ENCODE measurements at regions not wholly inside any gene's neighbourhood (a gene's known extent, or its start where the extent isn't known, plus 50 kb on each side); places are given as distances from the start of the nearest gene placed in this dataset.
"Not testable (repeated sequence)": the region's sequence is repeated elsewhere in the genome, so short reads cannot be mapped to it uniquely, and the experiment has no call there.

DNA sequence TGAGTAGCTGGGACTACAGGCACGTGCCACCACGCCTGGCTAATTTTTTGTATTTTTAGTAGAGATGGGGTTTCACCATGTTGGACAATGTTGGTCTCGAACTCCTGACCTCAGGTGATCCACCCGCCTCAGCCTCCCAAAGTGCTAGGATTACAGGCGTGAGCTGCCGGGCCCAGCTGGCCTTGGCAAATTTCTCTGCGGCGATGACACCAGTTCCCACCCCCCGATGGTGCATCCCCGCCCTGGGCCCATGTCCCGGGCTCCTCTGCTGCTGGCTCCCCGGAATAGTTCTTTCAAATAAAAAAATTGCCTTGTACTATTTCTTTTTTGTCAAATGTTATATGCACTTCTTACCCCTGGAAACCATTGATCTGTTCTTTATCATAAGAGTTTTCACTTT, 171.5 kb upstream of the SPHKAP start:
- not testable (repeated sequence) for H3K4me3 ChIP-seq (ENCODE audit: low read length); H3K4me1 ChIP-seq (ENCODE audit: control insufficient read depth, insufficient read depth, low read length); H3K27ac ChIP-seq (ENCODE audit: low read depth, low read length); H3K36me3 ChIP-seq (ENCODE audit: control insufficient read depth, insufficient read depth, low read length); H3K9ac ChIP-seq (ENCODE audit: low read length); H3K27me3 ChIP-seq (ENCODE audit: control insufficient read depth, insufficient read depth, low read length)

DNA sequence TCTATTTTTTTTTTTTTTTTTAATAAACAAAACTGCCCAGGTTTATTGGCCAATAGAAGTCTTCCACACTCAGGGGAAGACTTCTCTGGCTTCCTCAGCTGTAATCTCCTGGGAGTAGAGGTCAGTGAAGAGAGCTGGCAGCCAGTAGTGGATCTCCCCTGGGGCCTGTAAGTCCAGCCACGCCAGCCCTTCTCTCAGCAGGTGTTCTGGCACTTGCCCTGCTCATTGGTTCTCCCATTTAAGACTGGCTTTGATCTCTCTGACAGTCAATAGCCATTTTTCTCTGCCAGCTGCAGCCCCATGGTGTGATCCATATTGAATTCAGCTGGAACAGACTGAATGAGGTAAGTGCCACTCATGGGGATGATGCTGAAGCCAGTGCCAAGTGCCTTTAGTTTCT, 170.6 kb upstream of the SPHKAP start:
- Histone ChIP-seq H3K4me3 (ENCODE audit: low read length) (no peak overlapping the region), H3K9ac (ENCODE audit: low read length) (no peak overlapping the region), H3K27ac (ENCODE audit: low read depth, low read length) (no peak overlapping the region), H3K27me3 (ENCODE audit: control insufficient read depth, insufficient read depth, low read length) (no peaks in the 10 kb centered on the region), H3K4me1 (ENCODE audit: control insufficient read depth, insufficient read depth, low read length) (no peaks in the 10 kb centered on the region), H3K36me3 (ENCODE audit: control insufficient read depth, insufficient read depth, low read length) (no peaks in the 10 kb centered on the region)

DNA sequence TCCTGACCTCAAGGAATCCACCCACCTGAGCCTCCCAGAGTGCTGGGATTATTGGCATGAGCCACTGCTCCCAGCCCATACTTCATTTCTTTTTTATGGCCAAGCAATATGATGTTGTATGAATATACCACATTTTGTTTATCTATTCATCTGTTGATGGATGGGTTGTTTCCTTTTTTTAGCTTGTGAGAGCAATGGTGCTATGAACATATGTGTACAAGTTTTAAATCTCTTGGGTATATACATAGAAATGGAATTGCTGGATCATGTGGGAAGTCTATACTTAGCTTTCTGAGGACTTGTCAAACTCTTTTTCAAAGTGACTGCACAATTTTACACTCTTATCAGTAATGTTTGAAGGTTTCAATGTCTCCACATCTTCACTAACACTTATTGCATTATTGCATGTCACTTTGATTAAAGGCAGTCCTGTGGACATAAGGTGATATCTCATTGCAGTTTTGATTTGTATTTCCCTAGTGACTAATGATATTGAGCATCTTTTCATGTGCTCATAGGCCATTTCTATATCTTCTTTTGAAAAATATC, 167.1 kb upstream of the SPHKAP start:
- H3K4me3 ChIP-seq (ENCODE audit: low read length): no peak overlapping the region
- H3K27me3 ChIP-seq (ENCODE audit: control insufficient read depth, insufficient read depth, low read length): no peaks in the 10 kb centered on the region
- no peaks in the 10 kb centered on the region for H3K4me1 ChIP-seq (ENCODE audit: control insufficient read depth, insufficient read depth, low read length)
- no peaks in the 10 kb centered on the region for H3K36me3 ChIP-seq (ENCODE audit: control insufficient read depth, insufficient read depth, low read length)
- no peak overlapping the region for H3K9ac ChIP-seq (ENCODE audit: low read length)
- H3K27ac ChIP-seq (ENCODE audit: low read depth, low read length): no peak overlapping the region

DNA sequence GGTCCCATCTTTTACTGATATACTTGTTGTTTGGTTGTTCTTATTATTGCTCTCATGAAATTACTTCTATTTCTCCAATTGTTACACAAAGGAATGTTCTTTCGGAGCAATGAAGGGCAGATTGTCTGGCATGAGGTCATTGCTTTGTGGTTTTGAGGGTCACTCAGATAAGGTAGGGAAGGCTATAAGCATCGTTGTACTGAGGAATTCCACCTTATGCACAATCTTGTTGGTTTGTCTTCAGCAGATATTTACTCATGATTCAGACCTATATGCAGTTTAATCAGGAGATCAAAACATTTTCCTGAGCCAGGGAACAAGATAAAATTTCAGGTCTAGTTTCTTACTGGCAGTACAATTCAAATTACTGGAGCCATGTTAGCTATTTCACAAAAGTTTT, 163.0 kb upstream of the SPHKAP start:
- no peaks in the 10 kb centered on the region for H3K4me1 ChIP-seq (ENCODE audit: control insufficient read depth, insufficient read depth, low read length)
- H3K27me3 ChIP-seq (ENCODE audit: control insufficient read depth, insufficient read depth, low read length): no peaks in the 10 kb centered on the region
- H3K27ac ChIP-seq (ENCODE audit: low read depth, low read length): no peak overlapping the region
- no peak overlapping the region for H3K4me3 ChIP-seq (ENCODE audit: low read length)
- H3K9ac ChIP-seq (ENCODE audit: low read length): no peak overlapping the region
- H3K36me3 ChIP-seq (ENCODE audit: control insufficient read depth, insufficient read depth, low read length): no peaks in the 10 kb centered on the region

DNA sequence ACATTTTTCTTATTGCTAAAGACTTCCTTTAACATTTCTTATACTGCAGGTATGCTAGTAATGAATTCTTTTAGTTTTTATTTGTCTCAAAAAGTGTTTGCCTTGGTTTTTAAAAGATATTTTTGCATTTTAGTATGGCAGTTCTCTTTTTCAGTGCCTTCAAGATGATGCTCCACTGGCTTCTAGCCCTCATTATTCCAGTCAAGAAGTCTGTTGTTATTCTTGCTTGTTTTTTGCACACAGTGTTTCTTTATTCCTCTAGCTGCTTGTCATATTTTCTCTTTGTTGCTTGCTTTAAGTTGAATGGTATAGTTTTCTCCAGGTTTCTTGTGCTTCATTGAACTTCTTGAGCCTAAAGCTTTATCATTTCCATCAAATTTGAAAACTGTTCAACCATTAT, 158.0 kb upstream of the SPHKAP start:
- no peaks in the 10 kb centered on the region for H3K4me1 ChIP-seq (ENCODE audit: control insufficient read depth, insufficient read depth, low read length)
- no peak overlapping the region for H3K27ac ChIP-seq (ENCODE audit: low read depth, low read length)
- no peaks in the 10 kb centered on the region for H3K36me3 ChIP-seq (ENCODE audit: control insufficient read depth, insufficient read depth, low read length)
- no peak overlapping the region for H3K4me3 ChIP-seq (ENCODE audit: low read length)
- no peak overlapping the region for H3K9ac ChIP-seq (ENCODE audit: low read length)
- H3K27me3 ChIP-seq (ENCODE audit: control insufficient read depth, insufficient read depth, low read length): no peaks in the 10 kb centered on the region

DNA sequence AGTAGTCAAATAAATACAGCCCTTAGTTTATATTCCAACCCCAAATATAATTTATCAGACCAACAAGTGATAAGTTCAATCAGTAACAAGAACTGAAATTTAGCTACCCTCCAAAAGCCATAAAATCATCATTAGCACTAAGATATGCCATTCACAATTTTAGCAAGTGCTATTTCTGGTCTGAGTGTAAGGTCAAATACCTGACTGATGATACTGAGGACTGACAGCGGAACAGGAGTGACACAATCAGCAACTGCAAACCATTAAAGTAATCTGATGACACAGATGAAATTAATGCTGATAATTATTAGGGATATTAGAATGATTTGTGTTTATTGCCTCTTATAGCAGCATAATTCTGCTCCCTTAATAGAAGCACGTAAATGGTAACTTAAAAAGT, 152.7 kb upstream of the SPHKAP start:
- no peak overlapping the region for H3K4me3 ChIP-seq (ENCODE audit: low read length)
- H3K27me3 ChIP-seq (ENCODE audit: control insufficient read depth, insufficient read depth, low read length): no peaks in the 10 kb centered on the region
- H3K4me1 ChIP-seq (ENCODE audit: control insufficient read depth, insufficient read depth, low read length): no peaks in the 10 kb centered on the region
- no peak overlapping the region for H3K27ac ChIP-seq (ENCODE audit: low read depth, low read length)
- no peaks in the 10 kb centered on the region for H3K36me3 ChIP-seq (ENCODE audit: control insufficient read depth, insufficient read depth, low read length)
- no peak overlapping the region for H3K9ac ChIP-seq (ENCODE audit: low read length)

DNA sequence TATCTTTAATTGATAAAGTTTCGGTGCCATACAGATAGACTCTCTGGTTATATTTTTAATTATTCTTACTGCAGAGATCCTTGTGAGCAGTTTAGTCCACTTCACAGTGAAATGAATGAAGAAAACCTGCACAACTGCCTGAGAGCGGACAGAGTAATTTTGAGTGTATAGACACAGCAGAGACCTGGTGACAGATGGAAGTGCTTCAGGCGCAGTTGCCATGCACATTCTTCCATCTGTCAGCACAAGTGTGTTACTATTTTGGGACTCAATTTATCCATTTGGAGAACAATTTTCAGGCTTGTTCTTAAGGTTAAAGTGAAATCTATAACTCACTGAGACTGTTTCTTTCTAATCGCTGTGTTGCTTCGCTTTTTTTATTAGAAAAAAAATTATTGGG, 147.8 kb upstream of the SPHKAP start:
- no peak overlapping the region for H3K27ac ChIP-seq (ENCODE audit: low read depth, low read length)
- H3K27me3 ChIP-seq (ENCODE audit: control insufficient read depth, insufficient read depth, low read length): no peaks in the 10 kb centered on the region
- H3K36me3 ChIP-seq (ENCODE audit: control insufficient read depth, insufficient read depth, low read length): no peaks in the 10 kb centered on the region
- H3K4me3 ChIP-seq (ENCODE audit: low read length): no peak overlapping the region
- H3K9ac ChIP-seq (ENCODE audit: low read length): no peak overlapping the region
- H3K4me1 ChIP-seq (ENCODE audit: control insufficient read depth, insufficient read depth, low read length): no peaks in the 10 kb centered on the region

DNA sequence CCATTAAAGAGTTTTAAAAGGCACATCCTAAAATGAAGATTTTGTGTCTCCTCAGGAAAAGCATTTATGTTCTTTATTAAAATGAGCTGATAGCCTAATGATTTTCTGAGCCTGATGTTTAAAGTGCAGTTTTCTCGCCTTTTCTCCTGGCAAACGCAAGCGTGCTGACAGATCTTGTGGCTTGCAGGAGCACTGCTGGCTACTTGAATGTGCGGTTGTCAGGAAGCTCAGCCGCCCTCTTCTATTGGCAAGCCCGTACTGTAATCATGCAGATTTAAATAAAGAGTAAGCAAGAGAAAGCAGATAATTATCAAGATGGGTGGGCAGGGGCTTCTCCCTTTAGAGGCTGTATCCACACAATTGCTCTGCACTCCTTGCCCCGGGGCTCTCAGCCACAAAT, 139.5 kb upstream of the SPHKAP start:
- H3K9ac ChIP-seq (ENCODE audit: low read length): no peak overlapping the region
- no peak overlapping the region for H3K27ac ChIP-seq (ENCODE audit: low read depth, low read length)
- no peaks in the 10 kb centered on the region for H3K36me3 ChIP-seq (ENCODE audit: control insufficient read depth, insufficient read depth, low read length)
- no peaks in the 10 kb centered on the region for H3K4me1 ChIP-seq (ENCODE audit: control insufficient read depth, insufficient read depth, low read length)
- H3K27me3 ChIP-seq (ENCODE audit: control insufficient read depth, insufficient read depth, low read length): no peaks in the 10 kb centered on the region
- H3K4me3 ChIP-seq (ENCODE audit: low read length): no peak overlapping the region

DNA sequence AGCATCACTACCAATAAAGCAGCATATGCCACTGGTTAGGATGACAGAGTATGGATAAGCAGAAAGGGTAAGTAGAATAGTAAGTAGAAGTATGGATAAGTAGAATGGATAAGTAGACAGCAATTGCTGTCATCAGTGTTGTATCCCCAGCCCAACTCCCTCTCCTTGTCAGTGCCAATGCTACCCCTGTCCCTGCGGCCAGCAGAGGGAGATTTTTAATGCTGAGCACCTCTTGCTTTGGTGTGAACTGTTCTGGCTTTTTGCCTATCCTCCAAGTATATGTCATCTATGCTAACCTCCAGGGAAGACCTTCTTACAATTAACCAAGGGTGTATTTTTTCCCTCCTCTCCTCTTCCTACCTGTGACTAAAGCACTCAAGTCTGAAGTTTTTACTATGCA, 136.7 kb upstream of the SPHKAP start:
- Histone ChIP-seq H3K4me3 (ENCODE audit: low read length) (no peak overlapping the region), H3K4me1 (ENCODE audit: control insufficient read depth, insufficient read depth, low read length) (no peaks in the 10 kb centered on the region), H3K27me3 (ENCODE audit: control insufficient read depth, insufficient read depth, low read length) (no peaks in the 10 kb centered on the region), H3K36me3 (ENCODE audit: control insufficient read depth, insufficient read depth, low read length) (no peaks in the 10 kb centered on the region), H3K27ac (ENCODE audit: low read depth, low read length) (no peak overlapping the region), H3K9ac (ENCODE audit: low read length) (no peak overlapping the region)

DNA sequence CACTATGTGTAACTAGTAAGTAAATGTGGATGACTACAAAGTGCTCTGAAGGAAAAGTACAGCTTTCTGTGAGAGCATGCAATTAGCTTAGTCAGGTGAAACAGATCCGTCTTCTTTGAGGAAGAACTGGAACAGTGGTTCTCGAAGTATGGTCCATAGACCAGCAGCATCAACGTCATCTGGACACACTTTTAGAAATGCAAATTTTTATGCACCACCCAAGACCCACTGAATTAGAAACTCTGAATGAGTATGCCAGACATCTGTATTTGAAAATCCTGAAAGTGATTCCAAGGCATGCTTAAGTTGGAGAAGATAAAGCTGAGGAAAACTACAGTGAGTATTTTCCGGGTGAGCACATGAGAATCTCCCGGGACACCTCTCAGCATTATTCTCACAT, 130.7 kb upstream of the SPHKAP start:
- Histone ChIP-seq H3K4me3 (ENCODE audit: low read length) (no peak overlapping the region), H3K27ac (ENCODE audit: low read depth, low read length) (no peak overlapping the region)

DNA sequence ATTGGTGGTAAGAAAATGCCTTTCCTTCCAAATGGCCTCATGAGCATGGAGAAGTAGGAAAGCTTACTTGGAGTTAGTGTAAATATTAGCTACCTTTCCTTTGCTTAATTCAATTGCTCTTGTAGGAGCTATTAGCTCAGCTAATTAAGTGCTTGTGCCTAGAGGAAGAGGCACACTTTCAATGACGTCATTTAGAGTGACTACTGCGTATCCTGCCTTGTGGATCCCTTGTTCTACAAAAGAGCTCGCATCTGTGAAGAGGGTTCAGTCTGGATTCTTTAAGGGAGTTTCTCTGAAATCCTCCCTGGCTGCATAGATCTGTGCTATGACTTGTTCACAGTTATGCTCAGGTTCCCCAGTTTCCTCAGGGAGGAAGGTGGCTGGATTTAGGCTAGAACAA, 122.5 kb upstream of the SPHKAP start:
- Histone ChIP-seq H3K27ac (ENCODE audit: low read depth, low read length) (no peak overlapping the region), H3K9ac (ENCODE audit: low read length) (no peak overlapping the region), H3K4me3 (ENCODE audit: low read length) (no peak overlapping the region), H3K4me1 (ENCODE audit: control insufficient read depth, insufficient read depth, low read length) (no peaks in the 10 kb centered on the region), H3K27me3 (ENCODE audit: control insufficient read depth, insufficient read depth, low read length) (no peaks in the 10 kb centered on the region), H3K36me3 (ENCODE audit: control insufficient read depth, insufficient read depth, low read length) (no peaks in the 10 kb centered on the region)

More for the DNA sequence above, 130.7 kb upstream of the SPHKAP start:
- Histone ChIP-seq H3K4me1 (ENCODE audit: control insufficient read depth, insufficient read depth, low read length) (no peaks in the 10 kb centered on the region), H3K27me3 (ENCODE audit: control insufficient read depth, insufficient read depth, low read length) (no peaks in the 10 kb centered on the region), H3K36me3 (ENCODE audit: control insufficient read depth, insufficient read depth, low read length) (no peaks in the 10 kb centered on the region), H3K9ac (ENCODE audit: low read length) (no peak overlapping the region)

DNA sequence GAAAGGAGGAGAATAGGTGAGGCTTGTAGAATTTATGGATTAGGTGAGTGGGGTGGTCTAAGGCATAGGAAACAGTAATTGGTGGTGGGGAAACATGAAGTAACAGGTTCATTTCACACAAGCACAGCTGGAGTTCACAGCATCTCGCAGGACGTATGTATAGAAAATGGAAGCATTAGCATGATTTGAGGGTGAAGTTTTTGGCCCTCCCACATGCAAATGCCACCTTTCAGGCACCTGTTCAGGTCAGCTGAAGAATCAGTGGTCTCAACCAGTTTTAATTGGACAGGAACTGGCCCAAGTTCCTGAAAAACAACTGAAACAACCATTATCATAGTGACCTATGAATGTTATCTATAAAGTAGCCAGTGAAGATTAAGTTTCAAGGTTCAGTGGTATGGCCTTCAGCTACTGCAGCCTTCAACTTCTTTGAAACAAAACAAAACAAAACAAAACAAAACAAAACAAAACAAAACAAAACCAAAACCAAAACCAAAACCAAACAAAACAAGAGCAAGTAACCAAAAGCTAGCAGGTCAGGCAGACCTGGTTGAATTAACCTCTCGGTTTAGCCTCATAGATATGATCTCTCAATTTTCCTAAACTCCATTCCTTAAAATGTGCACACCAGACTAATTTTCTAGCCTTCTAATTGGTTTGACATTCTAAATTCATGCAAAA, 102.1 kb upstream of the SPHKAP start:
- H3K4me3 ChIP-seq (ENCODE audit: low read length): no peak overlapping the region
- no peak overlapping the region for H3K9ac ChIP-seq (ENCODE audit: low read length)
- no peaks in the 10 kb centered on the region for H3K36me3 ChIP-seq (ENCODE audit: control insufficient read depth, insufficient read depth, low read length)
- no peaks in the 10 kb centered on the region for H3K4me1 ChIP-seq (ENCODE audit: control insufficient read depth, insufficient read depth, low read length)
- no peaks in the 10 kb centered on the region for H3K27me3 ChIP-seq (ENCODE audit: control insufficient read depth, insufficient read depth, low read length)
- no peak overlapping the region for H3K27ac ChIP-seq (ENCODE audit: low read depth, low read length)

DNA sequence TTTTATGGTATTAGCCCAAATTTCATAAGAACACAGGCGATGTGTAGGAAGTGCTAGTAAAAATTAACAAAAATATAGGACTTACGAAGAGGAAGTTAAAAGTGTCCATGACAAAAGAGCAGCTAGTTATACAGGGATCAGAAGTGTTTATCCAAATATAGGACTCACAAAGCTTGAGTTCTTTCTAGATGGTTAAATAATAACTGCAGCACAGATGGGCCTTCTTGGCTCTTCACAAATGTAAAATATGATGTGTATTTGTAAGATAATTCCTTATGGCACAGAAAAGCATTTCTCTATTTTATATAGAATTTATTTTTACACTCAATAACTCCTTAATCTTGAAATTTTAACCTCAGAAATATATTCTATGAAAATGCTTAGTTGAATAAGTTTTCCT, 100.9 kb upstream of the SPHKAP start:
- Histone ChIP-seq H3K9ac (ENCODE audit: low read length) (no peak overlapping the region), H3K4me3 (ENCODE audit: low read length) (no peak overlapping the region), H3K36me3 (ENCODE audit: control insufficient read depth, insufficient read depth, low read length) (no peaks in the 10 kb centered on the region), H3K27me3 (ENCODE audit: control insufficient read depth, insufficient read depth, low read length) (no peaks in the 10 kb centered on the region), H3K27ac (ENCODE audit: low read depth, low read length) (no peak overlapping the region), H3K4me1 (ENCODE audit: control insufficient read depth, insufficient read depth, low read length) (no peaks in the 10 kb centered on the region)
